T-cell (primary cell): ENCODE measurements at regions not wholly inside any gene's neighbourhood (a gene's known extent, or its start where the extent isn't known, plus 50 kb on each side); places are given as distances from the start of the nearest gene placed in this dataset.

Experiments used
- ATAC-seq, 4 experiments: fragments of 200-7000 bp in 3 of 4; fragments of 150-1000 bp in 1 of 4; cut with Tn5 transposase; replicated peaks in 1 of 4; 1 replicate in 3 of 4; 2 replicates in 1 of 4; pipeline ENCODE4 v1.10.0; 2021; ENCODE audit warnings: moderate library complexity in 3 of 4, mild to moderate bottlenecking in 2 of 4, moderate number of reproducible peaks in 1 of 4
- CTCF ChIA-PET, 2 donors: fragments of 300-600 bp; sonication (Branson Sonifier 250); formaldehyde crosslinking; loops; one replicate each; lab custom pipeline; 2022; ENCODE audit warnings: antibody characterized with exemption in 2 of 2; lab: Charles Lee
- POLR2A ChIA-PET, 2 donors: fragments of 300-600 bp; sonication (Branson Sonifier 250); formaldehyde crosslinking; loops; one replicate each; lab custom pipeline; 2022; ENCODE audit warnings: antibody characterized with exemption in 2 of 2; lab: Charles Lee
- DNase-seq, 35 experiments: peaks; one replicate each; pipeline versions ENCODE4 v3.0.0 to v3.0.0-alpha.2; 2013 to 2023
- H3K27ac ChIP-seq: one replicate; pipeline ENCODE4 v1.5.1; 2013; ENCODE audit warnings: low read length
- H3K27me3 ChIP-seq, 2 experiments: replicated peaks in 1 of 2; 1 replicate in 1 of 2; 2 replicates in 1 of 2; pipeline versions ENCODE4 v1.6.1 to v1.7.0; 2013; ENCODE audit warnings: low read length in 1 of 2, mixed read lengths in 1 of 2; ENCODE audit not compliant: control insufficient read depth in 2 of 2, insufficient read depth in 2 of 2; ENCODE audit errors: extremely low read depth in 1 of 2
- H3K36me3 ChIP-seq, 2 donors: 1 replicate in 1 of 2; 2 replicates in 1 of 2; pipeline versions ENCODE4 v1.6.1 to v1.7.0; 2013; ENCODE audit warnings: low read length in 1 of 2; ENCODE audit not compliant: control insufficient read depth in 2 of 2, insufficient read depth in 1 of 2; ENCODE audit errors: extremely low read depth in 1 of 2
- H3K4me1 ChIP-seq, 2 experiments: 1 replicate in 1 of 2; 2 replicates in 1 of 2; pipeline versions ENCODE4 v1.6.1 to v1.7.0; 2013; ENCODE audit warnings: low read length in 2 of 2, mixed read lengths in 1 of 2; ENCODE audit not compliant: insufficient read depth in 2 of 2, control insufficient read depth in 1 of 2; ENCODE audit errors: extremely low read depth in 1 of 2
- H3K4me3 ChIP-seq, 2 donors: 1 replicate in 1 of 2; 2 replicates in 1 of 2; pipeline versions ENCODE4 v1.5.1 to v1.7.0; 2013; ENCODE audit warnings: mild to moderate bottlenecking in 2 of 2, low read length in 1 of 2, moderate library complexity in 1 of 2; ENCODE audit not compliant: control insufficient read depth in 1 of 2; ENCODE audit errors: extremely low read depth in 1 of 2
- H3K9me3 ChIP-seq: 2 replicates; pipeline ENCODE4 v1.7.0; 2013
- H3K27ac Mint-ChIP-seq, 2 donors: one replicate each; pipeline ENCODE4 v1.8.0; 2020 to 2021; ENCODE audit warnings: mild to moderate bottlenecking in 2 of 2, mixed read lengths in 2 of 2
- H3K27me3 Mint-ChIP-seq, 2 donors: one replicate each; pipeline ENCODE4 v1.8.0; 2021 to 2022; ENCODE audit warnings: mixed read lengths in 2 of 2
- H3K36me3 Mint-ChIP-seq: one replicate; pipeline ENCODE4 v1.8.0; 2021; ENCODE audit warnings: mixed read lengths
- H3K4me1 Mint-ChIP-seq, 3 donors: one replicate each; pipeline ENCODE4 v1.8.0; 2020 to 2022; ENCODE audit warnings: mixed read lengths in 3 of 3, mild to moderate bottlenecking in 1 of 3
- H3K4me3 Mint-ChIP-seq, 3 donors: one replicate each; pipeline ENCODE4 v1.8.0; 2020 to 2022; ENCODE audit warnings: mild to moderate bottlenecking in 3 of 3, mixed read lengths in 3 of 3, moderate library complexity in 3 of 3
- H3K9me3 Mint-ChIP-seq, 3 donors: one replicate each; pipeline ENCODE4 v1.8.0; 2020 to 2022; ENCODE audit warnings: mixed read lengths in 3 of 3
- WGBS: methylation state at CpG from one replicate; pipeline ENCODE4 v1.1.5; 2013; ENCODE audit warnings: missing lambda C conversion rate; ENCODE audit not compliant: insufficient coverage; 5-methylcytosine and 5-hydroxymethylcytosine counted together

DNA sequence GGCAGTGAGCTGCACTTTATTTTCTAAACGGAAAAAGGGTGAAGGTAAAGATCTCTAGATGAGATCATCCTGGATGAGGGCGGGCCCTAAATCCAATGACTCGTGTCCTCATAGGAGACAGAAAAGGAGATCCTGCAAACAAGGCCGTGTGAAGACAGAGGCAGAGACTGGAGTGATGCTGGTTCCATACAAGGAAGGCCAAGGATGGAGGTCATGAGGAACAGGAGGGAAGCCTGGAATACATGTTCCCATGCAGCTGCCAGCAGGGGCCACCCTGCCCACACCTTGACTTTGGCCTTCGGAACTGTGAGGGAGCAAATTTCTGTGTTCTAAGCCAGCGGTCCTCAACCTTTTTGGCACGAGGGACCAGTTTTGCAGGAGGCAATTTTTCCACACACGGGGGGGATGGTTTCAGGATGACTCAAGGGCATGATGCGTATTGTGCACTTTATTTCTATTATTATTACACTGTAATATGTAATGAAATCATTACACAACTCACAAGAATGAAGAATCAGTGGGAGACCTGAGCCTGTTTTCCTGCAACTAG is 94.3 kb downstream of the PSMG1 start:
- ChIA-PET CTCF (no interaction called here), POLR2A (no interaction called here)
- WGBS, result 78% methylated on average over 6 of the region's 9 CpGs
- Histone ChIP-seq H3K9me3 (no peaks in the 10 kb centered on the region), H3K4me1 (no peaks in the 10 kb centered on the region), H3K27ac (no peak overlapping the region), H3K36me3 (no peaks in the 10 kb centered on the region), H3K27me3 (peaks cover 0 to 6% of the 10 kb centered on the region in 2 experiments), H3K4me3 (no peak overlapping the region)
- no peak overlapping the region for H3K27ac Mint-ChIP-seq
- H3K4me3 Mint-ChIP-seq, result no peak overlapping the region
- DNase-seq (no peak), ATAC-seq (no peak)
- no peaks in the 10 kb centered on the region for H3K4me1 Mint-ChIP-seq
- H3K9me3 Mint-ChIP-seq, result no peaks in the 10 kb centered on the region
- no peaks in the 10 kb centered on the region for H3K27me3 Mint-ChIP-seq
- no peaks in the 10 kb centered on the region for H3K36me3 Mint-ChIP-seq

GRCh38 chr21:39088031-39088370 is 95.2 kb downstream of the PSMG1 start:
- H3K4me1 ChIP-seq, result no peaks in the 10 kb centered on the region
- ATAC-seq (no peak), DNase-seq (no peak)
- Mint-ChIP-seq H3K4me3 (no peak overlapping the region), H3K27me3 (no peaks in the 10 kb centered on the region), H3K4me1 (no peaks in the 10 kb centered on the region), H3K9me3 (no peaks in the 10 kb centered on the region), H3K36me3 (no peaks in the 10 kb centered on the region), H3K27ac (no peak overlapping the region)
- no peaks in the 10 kb centered on the region for H3K9me3 ChIP-seq
- H3K4me3 ChIP-seq, result no peak overlapping the region
- WGBS, result 94% methylated on average over 3 of the region's 6 CpGs
- H3K27me3 ChIP-seq, result peaks cover 0 to 7% of the 10 kb centered on the region in 2 experiments
- ChIA-PET CTCF (no interaction called here), POLR2A (no interaction called here)
- no peak overlapping the region for H3K27ac ChIP-seq
- H3K36me3 ChIP-seq, result no peaks in the 10 kb centered on the region

DNA sequence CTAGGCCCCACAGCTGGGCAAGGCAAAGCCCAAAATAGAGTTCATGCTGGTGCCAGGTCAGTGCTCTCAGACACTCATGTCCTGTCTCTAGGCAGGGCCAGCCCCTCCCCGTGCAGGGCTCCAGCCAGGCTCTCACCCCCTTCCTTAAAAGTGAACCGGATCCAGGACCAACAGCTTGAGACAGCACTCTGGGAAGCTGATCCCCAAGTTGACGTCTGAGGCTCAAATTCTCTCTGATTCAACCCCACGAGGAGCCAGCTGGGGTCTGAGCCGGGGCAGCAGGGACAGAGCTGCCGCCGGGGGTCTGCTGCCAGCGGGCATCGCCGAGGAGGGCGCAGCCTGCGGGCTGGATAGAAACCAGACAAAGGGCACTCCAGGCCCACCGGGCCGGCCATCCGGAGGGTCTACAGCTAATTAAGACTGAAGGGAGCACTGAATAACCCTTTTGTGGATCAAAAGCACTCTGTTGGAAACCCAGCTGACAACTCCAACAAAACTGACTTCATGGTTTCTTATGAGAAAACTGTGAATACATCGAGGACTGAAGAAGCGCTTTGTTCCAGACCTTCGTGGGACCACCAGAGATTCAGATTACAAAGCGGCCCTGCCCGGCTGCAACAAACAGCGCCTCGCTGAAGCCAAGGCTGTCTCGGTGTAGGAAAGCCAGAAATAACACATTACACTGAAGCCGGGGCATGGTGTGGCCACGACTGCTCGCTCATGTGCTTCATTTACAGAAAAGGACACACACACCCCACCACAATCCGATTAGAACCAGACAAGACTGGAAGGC is 95.8 kb downstream of the PSMG1 start:
- Mint-ChIP-seq H3K4me3 (no peak overlapping the region), H3K9me3 (no peaks in the 10 kb centered on the region), H3K27ac (no peak overlapping the region), H3K36me3 (no peaks in the 10 kb centered on the region), H3K4me1 (no peaks in the 10 kb centered on the region), H3K27me3 (no peaks in the 10 kb centered on the region)
- Histone ChIP-seq H3K27me3 (peaks cover 0 to 10% of the 10 kb centered on the region in 2 experiments), H3K4me3 (no peak overlapping the region), H3K27ac (no peak overlapping the region), H3K4me1 (no peaks in the 10 kb centered on the region), H3K9me3 (no peaks in the 10 kb centered on the region), H3K36me3 (no peaks in the 10 kb centered on the region)
- DNase-seq (no peak), ATAC-seq (no peak)
- ChIA-PET CTCF (no interaction called here), POLR2A (no interaction called here)
- WGBS, result 88% methylated on average over 18 of the region's 27 CpGs

DNA sequence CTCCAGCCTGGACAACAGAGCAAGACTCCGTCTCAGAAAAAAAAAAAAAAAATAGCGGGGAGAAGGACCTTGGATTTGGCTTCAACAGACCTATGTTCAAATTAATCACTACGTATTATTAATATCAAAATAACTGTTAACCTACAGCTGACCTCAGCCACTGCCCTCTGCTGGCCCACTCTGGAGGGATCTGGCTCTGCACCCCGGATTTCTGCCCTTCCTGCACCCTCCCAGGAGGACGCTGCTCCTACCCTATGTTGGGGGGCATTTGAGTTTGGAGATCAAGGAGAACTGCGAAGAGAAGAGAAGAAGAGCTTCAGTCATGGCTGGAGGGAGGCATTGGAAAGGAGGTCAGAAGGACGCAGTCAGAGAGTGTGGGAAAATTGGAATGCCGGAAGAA is 96.7 kb downstream of the PSMG1 start:
- no peaks in the 10 kb centered on the region for H3K36me3 Mint-ChIP-seq
- H3K4me1 Mint-ChIP-seq, result no peaks in the 10 kb centered on the region
- no peaks in the 10 kb centered on the region for H3K4me1 ChIP-seq
- POLR2A ChIA-PET, result no interaction called here
- no peaks in the 10 kb centered on the region for H3K9me3 ChIP-seq
- H3K9me3 Mint-ChIP-seq, result no peaks in the 10 kb centered on the region
- H3K27ac Mint-ChIP-seq, result no peak overlapping the region
- H3K27ac ChIP-seq, result no peak overlapping the region
- H3K27me3 ChIP-seq, result peaks cover 0 to 10% of the 10 kb centered on the region in 2 experiments
- DNase-seq (no peak), ATAC-seq (no peak)
- H3K27me3 Mint-ChIP-seq, result no peaks in the 10 kb centered on the region
- H3K4me3 Mint-ChIP-seq, result no peak overlapping the region
- H3K36me3 ChIP-seq, result no peaks in the 10 kb centered on the region
- CTCF ChIA-PET, result no interaction called here
- 100% methylated on average over 2 of the region's 8 CpGs for WGBS
- H3K4me3 ChIP-seq, result no peak overlapping the region

- H3K27me3 ChIP-seq, result peaks cover 0 to 10% of the 10 kb centered on the region in 2 experiments
- H3K27ac ChIP-seq, result no peak overlapping the region
- no peaks in the 10 kb centered on the region for H3K4me1 ChIP-seq
- no peaks in the 10 kb centered on the region for H3K36me3 Mint-ChIP-seq
- H3K4me1 Mint-ChIP-seq, result no peaks in the 10 kb centered on the region
- 70% methylated on average over 2 of the region's 6 CpGs for WGBS
- H3K27me3 Mint-ChIP-seq, result peaks cover 0 to 4% of the 10 kb centered on the region in 2 donors
- no peak overlapping the region for H3K4me3 ChIP-seq
- POLR2A ChIA-PET, result no interaction called here
- no peaks in the 10 kb centered on the region for H3K36me3 ChIP-seq
- H3K9me3 Mint-ChIP-seq, result no peaks in the 10 kb centered on the region
- H3K27ac Mint-ChIP-seq, result no peak overlapping the region
- ATAC-seq (no peak), DNase-seq (no peak)
- no peaks in the 10 kb centered on the region for H3K9me3 ChIP-seq
- CTCF ChIA-PET, result no interaction called here
- no peak overlapping the region for H3K4me3 Mint-ChIP-seq
These were observed 97.3 kb downstream of the PSMG1 start for GRCh38 chr21:39085843-39086405.

DNA sequence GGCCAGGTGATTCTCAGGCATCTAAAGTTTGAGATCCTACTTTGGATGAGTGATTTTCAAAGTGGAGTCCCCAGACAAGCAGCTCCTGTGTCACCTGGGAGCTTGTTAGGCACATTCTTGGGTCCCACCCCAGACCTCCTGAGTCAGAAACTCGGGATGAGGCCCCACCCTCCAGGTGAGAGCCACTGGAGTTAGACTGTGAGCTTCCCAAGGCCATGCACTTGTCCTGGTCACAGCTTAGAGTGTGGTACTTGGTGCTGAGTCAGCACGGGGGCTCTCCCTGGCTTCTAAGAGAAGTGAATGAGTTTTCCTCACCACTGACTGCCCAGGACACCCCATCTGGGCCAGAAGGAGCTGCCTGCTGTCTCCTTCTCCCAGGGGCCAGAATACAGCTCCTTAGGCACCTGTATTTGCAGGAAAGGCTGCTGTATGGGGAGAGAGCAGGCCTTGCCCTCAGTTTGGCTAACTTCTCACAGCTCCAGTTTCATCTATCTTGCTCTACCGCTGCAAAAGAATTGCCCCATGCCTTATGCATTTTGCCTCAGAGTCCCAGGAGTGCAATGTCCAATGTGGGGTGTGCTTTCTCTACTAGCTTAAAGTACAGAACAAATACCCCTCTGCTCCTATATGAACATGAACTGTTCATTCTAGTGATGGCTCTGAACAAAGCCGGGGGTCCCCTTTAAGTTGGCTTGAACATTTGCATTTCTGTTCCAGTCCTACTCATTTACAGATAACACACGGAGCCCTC is 98.1 kb downstream of the PSMG1 start:
- DNase-seq, result no peak
- Mint-ChIP-seq H3K4me1 (no peaks in the 10 kb centered on the region), H3K9me3 (no peaks in the 10 kb centered on the region), H3K4me3 (no peak overlapping the region), H3K27me3 (peaks cover 0 to 4% of the 10 kb centered on the region in 2 donors), H3K27ac (no peak overlapping the region), H3K36me3 (no peaks in the 10 kb centered on the region)
- POLR2A ChIA-PET, result no interaction called here
- Histone ChIP-seq H3K9me3 (no peaks in the 10 kb centered on the region), H3K4me3 (no peak overlapping the region), H3K27ac (no peak overlapping the region), H3K27me3 (peaks cover 0 to 10% of the 10 kb centered on the region in 2 experiments), H3K36me3 (no peaks in the 10 kb centered on the region), H3K4me1 (no peaks in the 10 kb centered on the region)
- CTCF ChIA-PET, result no interaction called here
- ATAC-seq, result no peak
- 25% methylated on average over 2 of the region's 5 CpGs for WGBS
